ENCODE measurements at regions not wholly inside any gene's neighbourhood (a gene's known extent, or its start where the extent isn't known, plus 50 kb on each side); places are given as distances from the start of the nearest gene placed in this dataset.

GRCh38 chr6:170462366-170463020 is 90.6 kb downstream of the PSMB1 start:
- Mint-ChIP-seq H3K4me3 (no peak overlapping the region), H3K9me3 (peaks cover 3% of the 10 kb centered on the region), H3K4me1 (peaks cover 14% of the 10 kb centered on the region), H3K27ac (no peak overlapping the region), H3K36me3 (ENCODE audit: low read depth) (no peaks in the 10 kb centered on the region), H3K27me3 (ENCODE audit: low read depth) (peaks cover 16% of the 10 kb centered on the region)
- TF ChIP-seq CTCF (IDR thresholded peaks at IDR 0.05; ENCODE audit: unreplicated experiment in 3 of 3), result no peak

GRCh38 chr6:170461556-170462365 is 91.3 kb downstream of the PSMB1 start:
- Mint-ChIP-seq H3K4me3 (no peak overlapping the region), H3K9me3 (peaks cover 3% of the 10 kb centered on the region), H3K27ac (no peak overlapping the region), H3K27me3 (ENCODE audit: low read depth) (peaks cover 20% of the 10 kb centered on the region), H3K36me3 (ENCODE audit: low read depth) (no peaks in the 10 kb centered on the region), H3K4me1 (peaks cover 14% of the 10 kb centered on the region)
- no peak for TF ChIP-seq CTCF (IDR thresholded peaks at IDR 0.05; ENCODE audit: unreplicated experiment in 3 of 3)

- Mint-ChIP-seq H3K27me3 (ENCODE audit: low read depth) (peaks cover 20% of the 10 kb centered on the region), H3K4me1 (peaks cover 14% of the 10 kb centered on the region)
- TF ChIP-seq CTCF (IDR thresholded peaks at IDR 0.05; ENCODE audit: unreplicated experiment in 3 of 3), result no peak
These were observed 92.0 kb downstream of the PSMB1 start for GRCh38 chr6:170461111-170461510.

GRCh38 chr6:170460641-170461040 is 92.5 kb downstream of the PSMB1 start:
- Mint-ChIP-seq H3K9me3 (peaks cover under 1% of the 10 kb centered on the region), H3K27me3 (ENCODE audit: low read depth) (peaks cover 20% of the 10 kb centered on the region), H3K4me3 (no peak overlapping the region), H3K4me1 (peaks cover 14% of the 10 kb centered on the region), H3K36me3 (ENCODE audit: low read depth) (no peaks in the 10 kb centered on the region), H3K27ac (no peak overlapping the region)
- TF ChIP-seq CTCF (IDR thresholded peaks at IDR 0.05; ENCODE audit: unreplicated experiment in 3 of 3), result no peak

More at GRCh38 chr6:170461111-170461510, 92.0 kb downstream of the PSMB1 start:
- Mint-ChIP-seq H3K9me3 (peaks cover 3% of the 10 kb centered on the region), H3K4me3 (no peak overlapping the region), H3K36me3 (ENCODE audit: low read depth) (no peaks in the 10 kb centered on the region), H3K27ac (no peak overlapping the region)

GRCh38 chr6:170459451-170459850 is 93.7 kb downstream of the PSMB1 start:
- Mint-ChIP-seq H3K27me3 (ENCODE audit: low read depth) (peaks cover 20% of the 10 kb centered on the region), H3K36me3 (ENCODE audit: low read depth) (no peaks in the 10 kb centered on the region), H3K4me3 (no peak overlapping the region), H3K27ac (no peak overlapping the region), H3K4me1 (peaks cover 14% of the 10 kb centered on the region), H3K9me3 (no peaks in the 10 kb centered on the region)
- TF ChIP-seq CTCF (IDR thresholded peaks at IDR 0.05; ENCODE audit: unreplicated experiment in 3 of 3), result no peak
